ENCODE measurements at regions not wholly inside any gene's neighbourhood (a gene's known extent, or its start where the extent isn't known, plus 50 kb on each side); places are given as distances from the start of the nearest gene placed in this dataset.

- no peaks in the 10 kb centered on the region for H3K9me3 ChIP-seq (ENCODE audit: control insufficient read depth in 2 of 2, insufficient read depth in 1 of 2, low read depth in 1 of 2, low read length in 1 of 2)
- no peak overlapping the region for H3K27ac ChIP-seq (ENCODE audit: low read depth in 1 of 3, low read length in 2 of 3)
- peaks cover 0 to 7% (median 3%) of the 10 kb centered on the region in 3 donors for H3K4me1 ChIP-seq (ENCODE audit: control insufficient read depth in 3 of 3, insufficient read depth in 2 of 3, low read depth in 1 of 3, low read length in 2 of 3)
- WGBS, 3 donors: 26 to 67% (median 51%) methylated on average over 3 of the region's 3 CpGs
- no peak overlapping the region for H3K4me3 ChIP-seq (ENCODE audit: low read depth in 1 of 3, low read length in 3 of 3)
- no peaks in the 10 kb centered on the region for H3K27me3 ChIP-seq (ENCODE audit: control insufficient read depth in 3 of 3, insufficient read depth in 3 of 3, low read length in 3 of 3)
- FAIRE-seq (no peak), DNase-seq (no peak)
- H3K36me3 ChIP-seq (ENCODE audit: control insufficient read depth in 3 of 3, insufficient read depth in 2 of 3, low read depth in 1 of 3, low read length in 3 of 3): peaks cover 0 to 4% (median 3%) of the 10 kb centered on the region in 3 donors
Measured at GRCh38 chr14:89573399-89573657, 156.3 kb upstream of the FOXN3 start.

GRCh38 chr14:89572596-89573398 is 155.8 kb upstream of the FOXN3 start:
- FAIRE-seq (no peak), DNase-seq (peak in 1 of 2 donors; percentile 49)
- Histone ChIP-seq H3K27me3 (ENCODE audit: control insufficient read depth in 3 of 3, insufficient read depth in 3 of 3, low read length in 3 of 3) (no peaks in the 10 kb centered on the region), H3K9me3 (ENCODE audit: control insufficient read depth in 2 of 2, insufficient read depth in 1 of 2, low read depth in 1 of 2, low read length in 1 of 2) (no peaks in the 10 kb centered on the region), H3K4me3 (ENCODE audit: low read depth in 1 of 3, low read length in 3 of 3) (no peak overlapping the region), H3K27ac (ENCODE audit: low read depth in 1 of 3, low read length in 2 of 3) (peak overlapping the region in 1 of 3 donors; percentile 77), H3K4me1 (ENCODE audit: control insufficient read depth in 3 of 3, insufficient read depth in 2 of 3, low read depth in 1 of 3, low read length in 2 of 3) (peaks cover 0 to 7% (median 3%) of the 10 kb centered on the region in 3 donors), H3K36me3 (ENCODE audit: control insufficient read depth in 3 of 3, insufficient read depth in 2 of 3, low read depth in 1 of 3, low read length in 3 of 3) (peaks cover 0 to 4% (median 3%) of the 10 kb centered on the region in 3 donors)
- 27 to 60% (median 34%) methylated on average over 10 of the region's 10 CpGs for WGBS, 3 donors

- no peak overlapping the region for H3K27ac ChIP-seq (ENCODE audit: low read depth in 1 of 3, low read length in 2 of 3)
- no peaks in the 10 kb centered on the region for H3K9me3 ChIP-seq (ENCODE audit: control insufficient read depth in 2 of 2, insufficient read depth in 1 of 2, low read depth in 1 of 2, low read length in 1 of 2)
- H3K4me3 ChIP-seq (ENCODE audit: low read depth in 1 of 3, low read length in 3 of 3): no peak overlapping the region
- FAIRE-seq: no peak
- 54 to 68% (median 62%) methylated on average over 1 of the region's 1 CpG for WGBS, 3 donors
- H3K27me3 ChIP-seq (ENCODE audit: control insufficient read depth in 3 of 3, insufficient read depth in 3 of 3, low read length in 3 of 3): no peaks in the 10 kb centered on the region
- DNase-seq: no peak
- peaks cover 0 to 4% (median 3%) of the 10 kb centered on the region in 3 donors for H3K36me3 ChIP-seq (ENCODE audit: control insufficient read depth in 3 of 3, insufficient read depth in 2 of 3, low read depth in 1 of 3, low read length in 3 of 3)
- H3K4me1 ChIP-seq (ENCODE audit: control insufficient read depth in 3 of 3, insufficient read depth in 2 of 3, low read depth in 1 of 3, low read length in 2 of 3): peaks cover 0 to 7% (median 3%) of the 10 kb centered on the region in 3 donors
Measured at GRCh38 chr14:89571491-89571890, 154.5 kb upstream of the FOXN3 start.

- DNase-seq (peak in 1 of 2 donors; percentile 45), FAIRE-seq (no peak)
- Histone ChIP-seq H3K36me3 (ENCODE audit: control insufficient read depth in 3 of 3, insufficient read depth in 2 of 3, low read depth in 1 of 3, low read length in 3 of 3) (peaks cover 0 to 3% (median 0%) of the 10 kb centered on the region in 3 donors), H3K27me3 (ENCODE audit: control insufficient read depth in 3 of 3, insufficient read depth in 3 of 3, low read length in 3 of 3) (no peaks in the 10 kb centered on the region), H3K27ac (ENCODE audit: low read depth in 1 of 3, low read length in 2 of 3) (peak overlapping the region in 1 of 3 donors; percentile 84), H3K9me3 (ENCODE audit: control insufficient read depth in 2 of 2, insufficient read depth in 1 of 2, low read depth in 1 of 2, low read length in 1 of 2) (no peaks in the 10 kb centered on the region), H3K4me3 (ENCODE audit: low read depth in 1 of 3, low read length in 3 of 3) (no peak overlapping the region), H3K4me1 (ENCODE audit: control insufficient read depth in 3 of 3, insufficient read depth in 2 of 3, low read depth in 1 of 3, low read length in 2 of 3) (no peaks in the 10 kb centered on the region)
- WGBS, 3 donors: 63 to 89% (median 74%) methylated on average over 3 of the region's 3 CpGs
Measured at GRCh38 chr14:89566644-89567415, 149.8 kb upstream of the FOXN3 start.

- FAIRE-seq (no peak), DNase-seq (no peak)
- Histone ChIP-seq H3K36me3 (ENCODE audit: control insufficient read depth in 3 of 3, insufficient read depth in 2 of 3, low read depth in 1 of 3, low read length in 3 of 3) (peaks cover 0 to 3% (median 0%) of the 10 kb centered on the region in 3 donors), H3K9me3 (ENCODE audit: control insufficient read depth in 2 of 2, insufficient read depth in 1 of 2, low read depth in 1 of 2, low read length in 1 of 2) (no peaks in the 10 kb centered on the region), H3K4me3 (ENCODE audit: low read depth in 1 of 3, low read length in 3 of 3) (no peak overlapping the region), H3K27me3 (ENCODE audit: control insufficient read depth in 3 of 3, insufficient read depth in 3 of 3, low read length in 3 of 3) (no peaks in the 10 kb centered on the region), H3K4me1 (ENCODE audit: control insufficient read depth in 3 of 3, insufficient read depth in 2 of 3, low read depth in 1 of 3, low read length in 2 of 3) (no peaks in the 10 kb centered on the region), H3K27ac (ENCODE audit: low read depth in 1 of 3, low read length in 2 of 3) (peak overlapping the region in 1 of 3 donors; percentile 84)
- 86 to 89% (median 89%) methylated on average over 5 of the region's 5 CpGs for WGBS, 3 donors
Measured at GRCh38 chr14:89566180-89566579, 149.1 kb upstream of the FOXN3 start.

- 89 to 92% (median 91%) methylated on average over 5 of the region's 5 CpGs for WGBS, 3 donors
- H3K27me3 ChIP-seq (ENCODE audit: control insufficient read depth in 3 of 3, insufficient read depth in 3 of 3, low read length in 3 of 3): no peaks in the 10 kb centered on the region
- peak overlapping the region in 1 of 3 donors; percentile 8 for H3K27ac ChIP-seq (ENCODE audit: low read depth in 1 of 3, low read length in 2 of 3)
- no peak overlapping the region for H3K4me3 ChIP-seq (ENCODE audit: low read depth in 1 of 3, low read length in 3 of 3)
- peaks cover 0 to 3% (median 0%) of the 10 kb centered on the region in 3 donors for H3K36me3 ChIP-seq (ENCODE audit: control insufficient read depth in 3 of 3, insufficient read depth in 2 of 3, low read depth in 1 of 3, low read length in 3 of 3)
- no peaks in the 10 kb centered on the region for H3K4me1 ChIP-seq (ENCODE audit: control insufficient read depth in 3 of 3, insufficient read depth in 2 of 3, low read depth in 1 of 3, low read length in 2 of 3)
- DNase-seq (no peak), FAIRE-seq (no peak)
- no peaks in the 10 kb centered on the region for H3K9me3 ChIP-seq (ENCODE audit: control insufficient read depth in 2 of 2, insufficient read depth in 1 of 2, low read depth in 1 of 2, low read length in 1 of 2)
Measured at GRCh38 chr14:89565607-89566006, 148.6 kb upstream of the FOXN3 start.

GRCh38 chr14:89564989-89565388 is 148.0 kb upstream of the FOXN3 start:
- DNase-seq: no peak
- peaks cover 0 to 5% (median 0%) of the 10 kb centered on the region in 3 donors for H3K36me3 ChIP-seq (ENCODE audit: control insufficient read depth in 3 of 3, insufficient read depth in 2 of 3, low read depth in 1 of 3, low read length in 3 of 3)
- peak overlapping the region in 1 of 3 donors; percentile 8 for H3K27ac ChIP-seq (ENCODE audit: low read depth in 1 of 3, low read length in 2 of 3)
- no peaks in the 10 kb centered on the region for H3K4me1 ChIP-seq (ENCODE audit: control insufficient read depth in 3 of 3, insufficient read depth in 2 of 3, low read depth in 1 of 3, low read length in 2 of 3)
- 84 to 96% (median 95%) methylated on average over 5 of the region's 5 CpGs for WGBS, 3 donors
- no peak overlapping the region for H3K4me3 ChIP-seq (ENCODE audit: low read depth in 1 of 3, low read length in 3 of 3)
- H3K9me3 ChIP-seq (ENCODE audit: control insufficient read depth in 2 of 2, insufficient read depth in 1 of 2, low read depth in 1 of 2, low read length in 1 of 2): no peaks in the 10 kb centered on the region
- H3K27me3 ChIP-seq (ENCODE audit: control insufficient read depth in 3 of 3, insufficient read depth in 3 of 3, low read length in 3 of 3): no peaks in the 10 kb centered on the region
- no peak for FAIRE-seq

- no peaks in the 10 kb centered on the region for H3K27me3 ChIP-seq (ENCODE audit: control insufficient read depth in 3 of 3, insufficient read depth in 3 of 3, low read length in 3 of 3)
- DNase-seq (peak in 1 of 2 donors; percentile 69), FAIRE-seq (no peak)
- H3K9me3 ChIP-seq (ENCODE audit: control insufficient read depth in 2 of 2, insufficient read depth in 1 of 2, low read depth in 1 of 2, low read length in 1 of 2): no peaks in the 10 kb centered on the region
- H3K36me3 ChIP-seq (ENCODE audit: control insufficient read depth in 3 of 3, insufficient read depth in 2 of 3, low read depth in 1 of 3, low read length in 3 of 3): peaks cover 0 to 5% (median 0%) of the 10 kb centered on the region in 3 donors
- no peak overlapping the region for H3K27ac ChIP-seq (ENCODE audit: low read depth in 1 of 3, low read length in 2 of 3)
- H3K4me1 ChIP-seq (ENCODE audit: control insufficient read depth in 3 of 3, insufficient read depth in 2 of 3, low read depth in 1 of 3, low read length in 2 of 3): no peaks in the 10 kb centered on the region
- H3K4me3 ChIP-seq (ENCODE audit: low read depth in 1 of 3, low read length in 3 of 3): no peak overlapping the region
- WGBS, 3 donors: 52 to 64% (median 63%) methylated on average over 12 of the region's 12 CpGs
Measured at GRCh38 chr14:89564286-89564957, 147.4 kb upstream of the FOXN3 start.
